Prostate gland (tissue), 2 donors: ENCODE measurements at regions not wholly inside any gene's neighbourhood (a gene's known extent, or its start where the extent isn't known, plus 50 kb on each side); places are given as distances from the start of the nearest gene placed in this dataset.

Source experiments
- DNase-seq: peaks from one replicate; pipeline ENCODE4 v3.0.0-alpha.2; 2019; ENCODE audit warnings: low spot score
- H3K27ac ChIP-seq, 2 donors: fragments of 200-600 bp; sonication (generic); 2 replicates each; pipeline ENCODE4 v1.5.1; 2017 to 2019
- H3K27me3 ChIP-seq: fragments of 200-600 bp; sonication (generic); replicated peaks from 2 replicates; pipeline ENCODE4 v1.5.1; 2019; ENCODE audit not compliant: insufficient read depth
- H3K36me3 ChIP-seq, 2 donors: fragments of 200-600 bp; sonication (generic); 1 replicate in 1 of 2; 2 replicates in 1 of 2; pipeline versions ENCODE4 v1.5.1 to v1.8.1; 2017 to 2019
- H3K4me1 ChIP-seq: fragments of 200-600 bp; sonication (generic); replicated peaks from 2 replicates; pipeline ENCODE4 v1.5.1; 2019
- H3K4me3 ChIP-seq, 2 donors: fragments of 200-600 bp; sonication (generic); 2 replicates each; pipeline ENCODE4 v1.5.1; 2017 to 2019
- H3K9me3 ChIP-seq: fragments of 200-600 bp; sonication (generic); 2 replicates; pipeline ENCODE4 v1.5.1; 2017
- CTCF ChIP-seq, 4 experiments: fragments of 200-600 bp in 2 of 4; fragments of 450-650 bp in 2 of 4; sonication (generic) in 2 of 4; IDR thresholded peaks; 1 replicate in 3 of 4; 2 replicates in 1 of 4; pipeline ENCODE4 v1.5.1; 2016 to 2019; ENCODE audit warnings: antibody characterized with exemption in 4 of 4, mild to moderate bottlenecking in 2 of 4, moderate library complexity in 2 of 4
- POLR2A ChIP-seq: fragments of 450-650 bp; IDR thresholded peaks from one replicate; pipeline ENCODE4 v1.6.1; 2016; ENCODE audit warnings: antibody characterized with exemption, mild to moderate bottlenecking
- POLR2AphosphoS5 ChIP-seq: sonication (generic); formaldehyde crosslinking; IDR thresholded peaks from one replicate; pipeline ENCODE4 v1.6.1; 2017; ENCODE audit warnings: antibody characterized with exemption
- WGBS: methylation state at CpG from one replicate; pipeline ENCODE4 v1.1.5; 2018; 5-methylcytosine and 5-hydroxymethylcytosine counted together
- intact Hi-C: fragments of 100-400 bp; cut with DNase I; formaldehyde crosslinking; loops from one replicate; pipeline ENCODE4 v1.14.2; 2022

GRCh38 chr17:77884019-77884418 lies 74.5 kb upstream of the TNRC6C start:
- Histone ChIP-seq H3K4me3 (no peak overlapping the region), H3K9me3 (no peaks in the 10 kb centered on the region), H3K27me3 (no peaks in the 10 kb centered on the region), H3K36me3 (no peaks in the 10 kb centered on the region), H3K27ac (no peak overlapping the region), H3K4me1 (no peaks in the 10 kb centered on the region)
- no peak for DNase-seq
- no peak for TF ChIP-seq CTCF (IDR thresholded peaks at IDR 0.05)
- TF ChIP-seq POLR2AphosphoS5: no peak
- TF ChIP-seq POLR2A: no peak
- WGBS: 68% methylated on average over 11 of the region's 11 CpGs
- intact Hi-C loops: no loop called here

GRCh38 chr17:77884967-77885641 lies 73.4 kb upstream of the TNRC6C start:
- DNase-seq: no peak
- H3K27me3 ChIP-seq: no peaks in the 10 kb centered on the region
- no peak overlapping the region for H3K4me3 ChIP-seq
- H3K4me1 ChIP-seq: no peaks in the 10 kb centered on the region
- H3K9me3 ChIP-seq: no peaks in the 10 kb centered on the region
- WGBS: 70% methylated on average over 4 of the region's 4 CpGs
- TF ChIP-seq CTCF (IDR thresholded peaks at IDR 0.05) (no peak), POLR2A (no peak), POLR2AphosphoS5 (no peak)
- no peaks in the 10 kb centered on the region for H3K36me3 ChIP-seq
- no peak overlapping the region for H3K27ac ChIP-seq
- intact Hi-C loops: no loop called here

- Histone ChIP-seq H3K36me3 (no peaks in the 10 kb centered on the region), H3K4me1 (no peaks in the 10 kb centered on the region), H3K27ac (no peak overlapping the region), H3K27me3 (no peaks in the 10 kb centered on the region), H3K9me3 (no peaks in the 10 kb centered on the region), H3K4me3 (no peak overlapping the region)
- WGBS: 39% methylated on average over 8 of the region's 8 CpGs
- DNase-seq: no peak
- TF ChIP-seq POLR2AphosphoS5 (no peak), POLR2A (no peak), CTCF (IDR thresholded peaks at IDR 0.05) (no peak)
- intact Hi-C loops: no loop called here
Measured at GRCh38 chr17:77885678-77886386, 72.7 kb upstream of the TNRC6C start.

- Histone ChIP-seq H3K9me3 (no peaks in the 10 kb centered on the region), H3K36me3 (no peaks in the 10 kb centered on the region), H3K27me3 (no peaks in the 10 kb centered on the region), H3K4me1 (no peaks in the 10 kb centered on the region), H3K4me3 (no peak overlapping the region), H3K27ac (no peak overlapping the region)
- intact Hi-C loops: no loop called here
- no peak for TF ChIP-seq POLR2A
- no peak for TF ChIP-seq POLR2AphosphoS5
- no peak for TF ChIP-seq CTCF (IDR thresholded peaks at IDR 0.05)
- WGBS: 50% methylated on average over 13 of the region's 13 CpGs
- no peak for DNase-seq
Measured at GRCh38 chr17:77886387-77886728, 72.1 kb upstream of the TNRC6C start.

- no peak for DNase-seq
- Histone ChIP-seq H3K27me3 (no peaks in the 10 kb centered on the region), H3K4me3 (peak overlapping the region; percentile 35 to 39), H3K36me3 (no peaks in the 10 kb centered on the region), H3K4me1 (no peaks in the 10 kb centered on the region), H3K9me3 (no peaks in the 10 kb centered on the region), H3K27ac (peak overlapping the region in 1 of 2 donors; percentile 60)
- 55% methylated on average over 4 of the region's 4 CpGs for WGBS
- TF ChIP-seq POLR2AphosphoS5 (no peak), POLR2A (no peak), CTCF (IDR thresholded peaks at IDR 0.05) (no peak)
- intact Hi-C loops: no loop called here
Measured at GRCh38 chr17:77887110-77887463, 71.4 kb upstream of the TNRC6C start.
